ENCODE measurements at regions not wholly inside any gene's neighbourhood (a gene's known extent, or its start where the extent isn't known, plus 50 kb on each side); places are given as distances from the start of the nearest gene placed in this dataset.

DNA sequence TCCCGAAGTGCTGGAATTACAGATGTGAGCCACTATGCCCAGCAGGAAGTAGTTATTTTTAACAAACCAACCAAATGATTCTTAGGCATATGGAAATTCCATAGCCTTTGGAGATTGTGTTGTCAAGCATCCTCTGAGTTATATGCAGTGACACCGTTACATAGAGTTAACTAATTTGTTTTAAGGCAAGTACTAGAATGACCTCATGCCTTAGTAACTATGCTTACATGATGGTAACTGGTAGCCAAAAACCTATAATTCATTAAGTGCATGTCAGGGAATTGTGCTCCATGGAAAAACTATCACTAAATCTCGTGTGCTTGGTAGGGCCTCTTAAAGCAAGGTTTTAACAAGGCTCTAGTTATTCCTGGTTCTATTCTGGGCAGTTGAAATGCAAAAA lies 392.8 kb downstream of the TUSC7 start:
- TF ChIP-seq, protein P1, sequence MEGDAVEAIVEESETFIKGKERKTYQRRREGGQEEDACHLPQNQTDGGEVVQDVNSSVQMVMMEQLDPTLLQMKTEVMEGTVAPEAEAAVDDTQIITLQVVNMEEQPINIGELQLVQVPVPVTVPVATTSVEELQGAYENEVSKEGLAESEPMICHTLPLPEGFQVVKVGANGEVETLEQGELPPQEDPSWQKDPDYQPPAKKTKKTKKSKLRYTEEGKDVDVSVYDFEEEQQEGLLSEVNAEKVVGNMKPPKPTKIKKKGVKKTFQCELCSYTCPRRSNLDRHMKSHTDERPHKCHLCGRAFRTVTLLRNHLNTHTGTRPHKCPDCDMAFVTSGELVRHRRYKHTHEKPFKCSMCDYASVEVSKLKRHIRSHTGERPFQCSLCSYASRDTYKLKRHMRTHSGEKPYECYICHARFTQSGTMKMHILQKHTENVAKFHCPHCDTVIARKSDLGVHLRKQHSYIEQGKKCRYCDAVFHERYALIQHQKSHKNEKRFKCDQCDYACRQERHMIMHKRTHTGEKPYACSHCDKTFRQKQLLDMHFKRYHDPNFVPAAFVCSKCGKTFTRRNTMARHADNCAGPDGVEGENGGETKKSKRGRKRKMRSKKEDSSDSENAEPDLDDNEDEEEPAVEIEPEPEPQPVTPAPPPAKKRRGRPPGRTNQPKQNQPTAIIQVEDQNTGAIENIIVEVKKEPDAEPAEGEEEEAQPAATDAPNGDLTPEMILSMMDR (IDR thresholded peaks at IDR 0.05; ENCODE audit: borderline replicate concordance) = no peak
- Histone ChIP-seq H3K4me1 (no peaks in the 10 kb centered on the region), H3K27ac (replicated peaks) (no peak overlapping the region), H3K4me3 (no peak overlapping the region), H3K36me3 (no peaks in the 10 kb centered on the region), H3K9me3 (replicated peaks) (peaks cover 15% of the 10 kb centered on the region), H3K27me3 (ENCODE audit: low read depth) (no peaks in the 10 kb centered on the region)
- intact Hi-C loops (cut with micrococcal nuclease) = no loop called here
- no peak for DNase-seq

DNA sequence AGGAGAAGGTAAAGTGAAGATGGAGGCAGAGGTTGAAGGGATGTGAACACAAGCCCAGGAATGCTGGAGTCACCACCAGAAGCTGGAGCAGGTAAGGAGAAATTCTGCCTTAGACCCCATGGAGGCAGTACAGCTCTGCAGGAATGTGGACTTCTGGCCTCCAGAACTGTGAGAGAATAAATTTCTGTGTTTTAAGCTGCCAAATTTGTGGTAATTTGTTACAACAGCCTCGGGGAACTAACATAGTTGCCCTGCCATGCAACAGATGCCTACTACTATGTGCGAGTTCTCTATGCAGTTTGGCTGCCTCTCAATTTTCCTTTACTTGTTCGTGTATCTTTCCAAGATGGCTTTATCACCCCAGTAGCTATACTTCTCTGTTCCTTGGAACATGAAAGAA lies 394.1 kb downstream of the TUSC7 start:
- intact Hi-C loops (cut with micrococcal nuclease) = no loop called here
- Histone ChIP-seq H3K4me3 (no peak overlapping the region), H3K9me3 (replicated peaks) (peaks cover 9% of the 10 kb centered on the region), H3K27me3 (ENCODE audit: low read depth) (no peaks in the 10 kb centered on the region), H3K4me1 (no peaks in the 10 kb centered on the region), H3K36me3 (no peaks in the 10 kb centered on the region), H3K27ac (replicated peaks) (no peak overlapping the region)
- no peak for DNase-seq
- TF ChIP-seq, protein P1 (IDR thresholded peaks at IDR 0.05; ENCODE audit: borderline replicate concordance) = no peak

DNA sequence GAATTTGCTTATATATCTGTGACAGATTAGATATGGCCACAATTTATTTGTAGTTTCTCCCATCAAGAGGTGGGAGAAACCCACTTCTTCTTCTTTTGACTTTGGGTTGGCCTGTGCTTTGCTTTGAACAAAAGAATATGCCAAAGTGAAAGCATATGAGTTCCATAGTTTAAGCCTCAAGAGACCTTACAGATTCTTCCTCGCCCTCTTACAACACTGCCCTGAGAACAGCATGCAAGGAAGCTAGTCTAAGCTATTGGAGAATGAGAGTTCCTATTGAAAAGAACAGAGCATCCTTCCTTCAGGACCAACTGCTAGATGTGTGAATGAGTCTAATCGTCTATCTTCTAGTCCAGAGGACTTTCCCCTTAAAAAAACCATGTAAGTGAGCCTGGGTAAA lies 394.8 kb downstream of the TUSC7 start:
- Histone ChIP-seq H3K4me1 (no peaks in the 10 kb centered on the region), H3K36me3 (no peaks in the 10 kb centered on the region), H3K27me3 (ENCODE audit: low read depth) (no peaks in the 10 kb centered on the region), H3K27ac (replicated peaks) (no peak overlapping the region), H3K4me3 (no peak overlapping the region), H3K9me3 (replicated peaks) (peaks cover 3% of the 10 kb centered on the region)
- DNase-seq = no peak
- TF ChIP-seq, protein P1 (IDR thresholded peaks at IDR 0.05; ENCODE audit: borderline replicate concordance) = no peak
- intact Hi-C loops (cut with micrococcal nuclease) = no loop called here

DNA sequence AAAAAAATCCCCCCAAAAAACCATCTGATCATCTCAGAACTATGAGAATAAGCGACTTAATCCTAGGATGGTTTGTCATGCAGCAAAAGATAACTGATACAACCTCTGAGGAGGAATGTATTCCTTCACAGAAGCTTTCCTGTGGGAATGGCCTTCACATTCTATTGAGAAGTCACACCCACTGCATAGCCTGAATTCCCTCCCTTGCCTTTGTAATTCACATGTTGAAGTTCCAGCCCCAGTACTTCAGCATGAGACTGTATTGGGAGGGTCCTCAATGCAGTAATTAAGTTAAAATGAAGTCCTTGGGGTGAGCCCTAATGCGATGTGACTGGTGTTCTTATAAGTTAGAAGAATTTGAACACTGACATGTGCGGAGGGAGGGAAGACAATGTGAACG lies 395.2 kb downstream of the TUSC7 start:
- Histone ChIP-seq H3K27me3 (ENCODE audit: low read depth) (no peaks in the 10 kb centered on the region), H3K4me3 (no peak overlapping the region), H3K36me3 (no peaks in the 10 kb centered on the region), H3K4me1 (no peaks in the 10 kb centered on the region), H3K9me3 (replicated peaks) (peaks cover 3% of the 10 kb centered on the region), H3K27ac (replicated peaks) (no peak overlapping the region)
- TF ChIP-seq, protein P1 (IDR thresholded peaks at IDR 0.05; ENCODE audit: borderline replicate concordance) = no peak
- no peak for DNase-seq
- intact Hi-C loops (cut with micrococcal nuclease) = no loop called here

DNA sequence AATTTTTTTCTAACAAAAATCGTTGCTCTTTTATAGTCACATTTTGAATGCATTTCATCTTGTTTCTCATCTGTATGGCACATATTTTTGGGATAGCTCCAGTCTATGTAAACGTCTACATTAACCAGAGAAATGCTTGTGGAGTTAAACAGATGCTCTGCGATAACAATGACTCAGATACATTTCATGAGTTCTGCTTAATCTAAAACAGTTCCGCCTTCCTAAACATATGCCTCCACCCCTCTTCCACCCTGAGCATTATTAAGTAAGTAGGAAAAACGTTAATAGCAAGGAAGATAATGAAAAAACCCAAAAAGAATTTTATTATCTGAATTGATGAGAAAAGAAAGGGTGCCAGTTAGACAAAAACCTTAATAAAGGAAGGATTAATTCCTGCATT lies 396.1 kb downstream of the TUSC7 start:
- TF ChIP-seq, protein P1 (IDR thresholded peaks at IDR 0.05; ENCODE audit: borderline replicate concordance) = no peak
- Histone ChIP-seq H3K27ac (replicated peaks) (no peak overlapping the region), H3K4me1 (no peaks in the 10 kb centered on the region), H3K36me3 (no peaks in the 10 kb centered on the region), H3K4me3 (no peak overlapping the region), H3K27me3 (ENCODE audit: low read depth) (no peaks in the 10 kb centered on the region), H3K9me3 (replicated peaks) (peaks cover 3% of the 10 kb centered on the region)
- intact Hi-C loops (cut with micrococcal nuclease) = no loop called here
- no peak for DNase-seq

DNA sequence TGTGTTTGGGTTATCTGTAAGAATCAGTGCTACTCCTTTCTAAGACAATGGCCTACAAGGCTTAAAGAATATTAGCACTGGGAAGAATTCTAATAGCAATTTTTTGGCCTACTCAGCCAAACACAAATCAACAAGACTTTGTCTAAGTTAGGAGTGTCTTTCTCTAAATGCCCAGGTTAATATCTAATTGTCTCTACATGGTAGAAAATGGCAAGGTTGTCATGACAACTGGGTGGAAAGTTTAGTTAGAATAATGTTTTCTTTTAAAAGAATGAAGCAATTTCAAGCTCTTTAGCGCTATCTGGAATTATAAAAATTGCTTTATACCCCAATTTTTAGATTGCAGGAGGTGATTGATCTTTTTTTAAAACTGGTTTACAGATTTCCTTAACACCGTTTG lies 396.8 kb downstream of the TUSC7 start:
- Histone ChIP-seq H3K27ac (replicated peaks) (no peak overlapping the region), H3K4me1 (no peaks in the 10 kb centered on the region), H3K4me3 (no peak overlapping the region), H3K27me3 (ENCODE audit: low read depth) (no peaks in the 10 kb centered on the region), H3K9me3 (replicated peaks) (peaks cover 3% of the 10 kb centered on the region), H3K36me3 (no peaks in the 10 kb centered on the region)
- intact Hi-C loops (cut with micrococcal nuclease) = no loop called here
- DNase-seq = no peak
- TF ChIP-seq, protein P1 (IDR thresholded peaks at IDR 0.05; ENCODE audit: borderline replicate concordance) = no peak
